A673 (cell line): ENCODE measurements at regions not wholly inside any gene's neighbourhood (a gene's known extent, or its start where the extent isn't known, plus 50 kb on each side); places are given as distances from the start of the nearest gene placed in this dataset.
A peak's percentile ranks its signal among the peaks of the same experiment; 100 is the strongest.

Source experiments
- BruUV-seq: library from RNA; stranded (reverse); fragments of 400-500 nt; replicated peaks from 2 replicates; lab custom pipeline; 2021; lab: Mats Ljungman, UMichigan
- CTCF ChIA-PET: fragments of 300-600 bp; sonication (Branson Sonifier 250); formaldehyde crosslinking; loops from one replicate; lab custom pipeline; 2022; ENCODE audit warnings: antibody characterized with exemption; lab: Charles Lee
- POLR2A ChIA-PET: fragments of 300-600 bp; sonication (Branson Sonifier 250); formaldehyde crosslinking; loops from one replicate; lab custom pipeline; 2022; ENCODE audit warnings: antibody characterized with exemption; ENCODE audit not compliant: low non-redundant PET; lab: Charles Lee
- DNase-seq: peaks from one replicate; pipeline ENCODE4 v3.0.0-alpha.2; 2015; ENCODE audit warnings: low spot score
- H3K27ac ChIP-seq: fragments of 200-600 bp; sonication (generic); 2 replicates; pipeline ENCODE4 v1.5.1; 2016; ENCODE audit warnings: mixed run types, low read depth, mild to moderate bottlenecking, mixed read lengths, antibody characterized with exemption, low read length; ENCODE audit not compliant: poor library complexity, severe bottlenecking
- H3K27me3 ChIP-seq: fragments of 200-600 bp; sonication (generic); replicated peaks from 2 replicates; pipeline ENCODE4 v1.6.1; 2017; ENCODE audit warnings: mixed run types, low read depth, mild to moderate bottlenecking, mixed read lengths, antibody characterized with exemption, low read length; ENCODE audit not compliant: insufficient read depth, poor library complexity
- H3K36me3 ChIP-seq: fragments of 200-600 bp; sonication (generic); 2 replicates; pipeline ENCODE4 v1.6.1; 2016; ENCODE audit warnings: mixed run types, mild to moderate bottlenecking, mixed read lengths, antibody characterized with exemption, low read length; ENCODE audit not compliant: insufficient read depth, poor library complexity, severe bottlenecking
- H3K4me1 ChIP-seq: fragments of 200-600 bp; sonication (generic); 2 replicates; pipeline ENCODE4 v1.6.1; 2017; ENCODE audit warnings: mixed run types, mild to moderate bottlenecking, mixed read lengths, antibody characterized with exemption, low read length; ENCODE audit not compliant: insufficient read depth, poor library complexity, severe bottlenecking
- H3K4me3 ChIP-seq: fragments of 200-600 bp; sonication (generic); 2 replicates; pipeline ENCODE4 v1.5.1; 2016; ENCODE audit warnings: low read depth, mixed run types, mild to moderate bottlenecking, mixed read lengths, low read length; ENCODE audit not compliant: poor library complexity, severe bottlenecking
- H3K9me3 ChIP-seq: fragments of 200-600 bp; sonication (generic); 2 replicates; pipeline ENCODE4 v1.6.1; 2016; ENCODE audit warnings: mixed run types, low read depth, mild to moderate bottlenecking, mixed read lengths, antibody characterized with exemption, low read length; ENCODE audit not compliant: poor library complexity, severe bottlenecking
- CTCF ChIP-seq: fragments of 300-800, 200-600 bp; sonication (generic); conservative IDR thresholded peaks from 2 replicates; pipeline ENCODE4 v1.5.1; 2017; ENCODE audit warnings: low read depth, mild to moderate bottlenecking, antibody characterized with exemption, low read length, moderate library complexity, mixed read lengths
- EZH2 ChIP-seq: fragments of 200-600 bp; sonication (generic); IDR thresholded peaks from 2 replicates; pipeline ENCODE4 v1.6.1; 2017; ENCODE audit warnings: borderline replicate concordance, low read depth, mild to moderate bottlenecking, mixed read lengths, antibody characterized with exemption, low read length; ENCODE audit not compliant: poor library complexity, severe bottlenecking
- intact Hi-C: fragments of 100-400 bp; cut with micrococcal nuclease; formaldehyde crosslinking; loops from one replicate; pipeline ENCODE4 v1.10.0; 2022; ENCODE audit not compliant: unreplicated experiment

GRCh38 chr12:98295681-98296080 is 219.7 kb upstream of the TMPO start:
- BruUV-seq = no TSS peak

GRCh38 chr12:98296462-98297079 is 218.8 kb upstream of the TMPO start:
- no peak for TF ChIP-seq CTCF
- TF ChIP-seq EZH2 = no peak
- CTCF ChIA-PET = no interaction called here
- peak; percentile 6 for DNase-seq

More at GRCh38 chr12:98295681-98296080, 219.7 kb upstream of the TMPO start:
- Histone ChIP-seq H3K27me3 (peaks cover 51% of the 10 kb centered on the region), H3K9me3 (no peaks in the 10 kb centered on the region), H3K36me3 (no peaks in the 10 kb centered on the region), H3K27ac (no peak overlapping the region), H3K4me1 (no peaks in the 10 kb centered on the region), H3K4me3 (no peak overlapping the region)
- intact Hi-C loops = no loop called here
- ChIA-PET CTCF (no interaction called here), POLR2A (no interaction called here)
- DNase-seq = no peak
- TF ChIP-seq EZH2 (no peak), CTCF (no peak)

GRCh38 chr12:98297538-98297937 is 217.9 kb upstream of the TMPO start:
- no peak for DNase-seq
- H3K27ac ChIP-seq = no peak overlapping the region
- intact Hi-C loops = no loop called here
- BruUV-seq = no TSS peak
- ChIA-PET CTCF (no interaction called here), POLR2A (no interaction called here)
- H3K4me1 ChIP-seq = no peaks in the 10 kb centered on the region
- H3K4me3 ChIP-seq = no peak overlapping the region
- H3K36me3 ChIP-seq = no peaks in the 10 kb centered on the region
- no peaks in the 10 kb centered on the region for H3K9me3 ChIP-seq
- H3K27me3 ChIP-seq = peaks cover 49% of the 10 kb centered on the region
- TF ChIP-seq CTCF (no peak), EZH2 (no peak)

More at GRCh38 chr12:98296462-98297079, 218.8 kb upstream of the TMPO start:
- POLR2A ChIA-PET = no interaction called here
- BruUV-seq = no TSS peak
- Histone ChIP-seq H3K27me3 (peaks cover 53% of the 10 kb centered on the region), H3K9me3 (no peaks in the 10 kb centered on the region), H3K27ac (no peak overlapping the region), H3K4me1 (no peaks in the 10 kb centered on the region), H3K4me3 (no peak overlapping the region), H3K36me3 (no peaks in the 10 kb centered on the region)
- intact Hi-C loops = no loop called here
